ENCODE measurements at regions not wholly inside any gene's neighbourhood (a gene's known extent, or its start where the extent isn't known, plus 50 kb on each side); places are given as distances from the start of the nearest gene placed in this dataset.

DNA sequence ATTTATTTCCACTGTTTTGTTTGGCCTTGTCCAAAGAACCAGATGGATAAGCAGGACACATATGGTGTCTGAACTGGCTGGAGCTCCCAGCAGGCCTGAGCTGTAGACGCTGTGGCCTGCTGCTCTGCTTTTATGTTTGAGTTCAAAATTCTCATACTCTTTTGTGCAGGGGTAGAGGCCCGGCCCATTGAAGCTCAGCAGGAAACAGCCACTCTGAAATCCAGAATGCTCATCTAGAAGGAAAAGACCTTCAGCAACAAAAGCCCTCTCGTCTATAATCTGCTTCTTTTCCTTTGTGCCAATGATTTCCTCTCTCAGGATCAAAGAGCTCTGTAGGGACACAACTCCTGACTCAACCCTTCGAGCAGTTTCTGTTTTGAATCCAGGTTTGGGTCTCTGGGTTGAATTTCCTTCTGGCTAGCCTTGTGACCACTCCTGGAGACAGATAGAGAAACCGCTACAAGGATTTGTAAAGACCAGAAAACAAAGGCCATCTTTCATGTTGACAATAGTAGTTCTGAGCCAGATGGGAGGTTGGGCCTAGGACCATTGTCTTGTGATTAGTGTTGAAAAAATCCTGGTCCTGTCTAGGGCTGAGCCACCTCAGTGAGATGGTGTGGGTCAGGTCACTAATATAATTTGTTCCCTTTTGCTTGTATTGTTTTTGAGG, 446.7 kb downstream of the BCKDHB start:
- TF ChIP-seq, protein P1, sequence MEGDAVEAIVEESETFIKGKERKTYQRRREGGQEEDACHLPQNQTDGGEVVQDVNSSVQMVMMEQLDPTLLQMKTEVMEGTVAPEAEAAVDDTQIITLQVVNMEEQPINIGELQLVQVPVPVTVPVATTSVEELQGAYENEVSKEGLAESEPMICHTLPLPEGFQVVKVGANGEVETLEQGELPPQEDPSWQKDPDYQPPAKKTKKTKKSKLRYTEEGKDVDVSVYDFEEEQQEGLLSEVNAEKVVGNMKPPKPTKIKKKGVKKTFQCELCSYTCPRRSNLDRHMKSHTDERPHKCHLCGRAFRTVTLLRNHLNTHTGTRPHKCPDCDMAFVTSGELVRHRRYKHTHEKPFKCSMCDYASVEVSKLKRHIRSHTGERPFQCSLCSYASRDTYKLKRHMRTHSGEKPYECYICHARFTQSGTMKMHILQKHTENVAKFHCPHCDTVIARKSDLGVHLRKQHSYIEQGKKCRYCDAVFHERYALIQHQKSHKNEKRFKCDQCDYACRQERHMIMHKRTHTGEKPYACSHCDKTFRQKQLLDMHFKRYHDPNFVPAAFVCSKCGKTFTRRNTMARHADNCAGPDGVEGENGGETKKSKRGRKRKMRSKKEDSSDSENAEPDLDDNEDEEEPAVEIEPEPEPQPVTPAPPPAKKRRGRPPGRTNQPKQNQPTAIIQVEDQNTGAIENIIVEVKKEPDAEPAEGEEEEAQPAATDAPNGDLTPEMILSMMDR (IDR thresholded peaks at IDR 0.05; ENCODE audit: insufficient read depth, low read length, poor library complexity, severe bottlenecking) = no peak
- H3K36me3 ChIP-seq (ENCODE audit: control insufficient read depth, insufficient read depth, low read length) = no peaks in the 10 kb centered on the region
- no peaks in the 10 kb centered on the region for H3K27me3 ChIP-seq (replicated peaks; ENCODE audit: control insufficient read depth, insufficient read depth, low read length)
- DNase-seq (ENCODE audit: extremely low read depth, insufficient read length) = no peak
- no peak overlapping the region for H3K4me3 ChIP-seq (replicated peaks; ENCODE audit: low read depth, low read length)

DNA sequence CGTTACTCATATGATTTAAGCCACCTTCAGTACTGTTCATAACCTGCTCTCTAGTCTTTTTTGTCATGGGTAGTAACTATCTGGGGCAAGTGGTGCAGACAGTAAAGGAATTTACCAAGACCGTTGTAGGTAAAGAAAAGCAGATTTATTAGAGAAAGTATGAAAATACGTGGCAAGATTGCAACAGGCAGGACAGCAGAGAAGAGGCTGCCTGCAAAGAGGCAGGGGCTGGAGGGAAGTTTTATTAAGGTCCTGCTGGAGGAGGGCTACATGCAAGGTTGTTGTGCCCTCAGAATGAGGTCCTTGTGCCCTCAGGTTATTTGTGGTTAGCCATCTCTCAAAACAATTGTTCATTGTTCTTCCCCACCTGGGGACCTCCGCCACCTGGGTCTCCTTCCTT, 444.3 kb downstream of the BCKDHB start:
- TF ChIP-seq, protein P1 (IDR thresholded peaks at IDR 0.05; ENCODE audit: insufficient read depth, low read length, poor library complexity, severe bottlenecking) = no peak
- H3K36me3 ChIP-seq (ENCODE audit: control insufficient read depth, insufficient read depth, low read length) = no peaks in the 10 kb centered on the region
- no peaks in the 10 kb centered on the region for H3K27me3 ChIP-seq (replicated peaks; ENCODE audit: control insufficient read depth, insufficient read depth, low read length)
- H3K4me3 ChIP-seq (replicated peaks; ENCODE audit: low read depth, low read length) = no peak overlapping the region
- no peak for DNase-seq (ENCODE audit: extremely low read depth, insufficient read length)

DNA sequence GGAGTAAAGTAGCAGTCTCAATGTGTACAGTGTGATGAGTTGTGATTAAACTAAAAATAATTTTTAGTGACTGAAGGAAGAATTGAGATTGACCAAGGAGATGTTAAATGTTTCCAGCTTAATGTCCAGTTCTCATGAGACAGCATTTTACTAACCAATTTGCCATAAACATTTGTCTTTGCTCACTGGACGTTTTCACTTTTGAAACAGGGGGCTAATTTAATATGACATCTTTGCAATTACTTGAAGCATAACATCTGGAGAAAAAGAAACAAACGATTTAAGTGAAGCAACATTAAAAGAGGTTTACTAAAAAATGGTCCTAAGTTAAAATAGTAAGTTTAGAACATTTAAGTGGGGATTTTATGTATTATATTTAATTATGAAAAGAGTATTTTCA, 443.8 kb downstream of the BCKDHB start:
- no peak overlapping the region for H3K4me3 ChIP-seq (replicated peaks; ENCODE audit: low read depth, low read length)
- H3K36me3 ChIP-seq (ENCODE audit: control insufficient read depth, insufficient read depth, low read length) = no peaks in the 10 kb centered on the region
- DNase-seq (ENCODE audit: extremely low read depth, insufficient read length) = no peak
- no peaks in the 10 kb centered on the region for H3K27me3 ChIP-seq (replicated peaks; ENCODE audit: control insufficient read depth, insufficient read depth, low read length)
- TF ChIP-seq, protein P1 (IDR thresholded peaks at IDR 0.05; ENCODE audit: insufficient read depth, low read length, poor library complexity, severe bottlenecking) = no peak

DNA sequence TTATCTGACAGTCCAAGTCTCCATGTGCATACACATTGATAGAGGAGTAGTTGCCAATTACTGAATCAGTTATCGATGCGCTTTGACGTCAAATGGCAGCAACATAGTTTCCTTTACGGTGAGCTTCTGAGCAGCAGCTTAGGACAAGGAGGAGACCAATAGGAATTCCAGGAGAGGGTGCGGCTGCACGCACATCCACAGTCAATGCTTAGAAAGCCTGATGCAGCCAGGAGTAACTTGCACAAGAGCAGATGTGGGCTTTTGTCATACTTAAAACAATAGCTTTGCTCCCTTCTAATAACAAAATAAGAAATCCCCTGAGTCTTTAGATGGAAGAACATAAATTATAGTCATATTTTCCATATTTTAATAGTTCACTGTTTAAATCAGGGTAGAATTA, 442.1 kb downstream of the BCKDHB start:
- Histone ChIP-seq H3K36me3 (ENCODE audit: control insufficient read depth, insufficient read depth, low read length) (no peaks in the 10 kb centered on the region), H3K4me3 (replicated peaks; ENCODE audit: low read depth, low read length) (no peak overlapping the region), H3K27me3 (replicated peaks; ENCODE audit: control insufficient read depth, insufficient read depth, low read length) (no peaks in the 10 kb centered on the region)
- DNase-seq (ENCODE audit: extremely low read depth, insufficient read length) = no peak
- TF ChIP-seq, protein P1 (IDR thresholded peaks at IDR 0.05; ENCODE audit: insufficient read depth, low read length, poor library complexity, severe bottlenecking) = no peak

DNA sequence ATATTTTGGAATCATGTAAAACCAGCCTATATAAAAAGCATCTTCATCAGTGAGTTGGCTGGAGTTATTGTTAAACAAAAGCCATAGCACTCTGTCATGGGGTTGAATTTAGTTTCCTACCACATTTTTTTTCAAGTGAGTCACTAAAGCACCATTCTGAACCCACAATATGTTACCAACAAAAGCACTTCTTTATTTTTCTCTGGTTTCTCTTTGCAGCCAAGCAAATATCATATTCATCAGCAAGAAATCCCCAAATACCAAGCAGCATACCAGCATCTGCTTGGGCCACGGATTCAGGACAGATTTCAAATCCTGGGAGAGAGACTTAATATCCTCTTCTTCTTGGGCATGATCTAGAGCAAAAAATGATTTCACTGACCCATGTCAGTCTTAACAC, 441.4 kb downstream of the BCKDHB start:
- Histone ChIP-seq H3K4me3 (replicated peaks; ENCODE audit: low read depth, low read length) (no peak overlapping the region), H3K36me3 (ENCODE audit: control insufficient read depth, insufficient read depth, low read length) (no peaks in the 10 kb centered on the region), H3K27me3 (replicated peaks; ENCODE audit: control insufficient read depth, insufficient read depth, low read length) (no peaks in the 10 kb centered on the region)
- TF ChIP-seq, protein P1 (IDR thresholded peaks at IDR 0.05; ENCODE audit: insufficient read depth, low read length, poor library complexity, severe bottlenecking) = no peak
- DNase-seq (ENCODE audit: extremely low read depth, insufficient read length) = no peak
